NOMO-1 (cell line): ENCODE measurements at regions not wholly inside any gene's neighbourhood (a gene's known extent, or its start where the extent isn't known, plus 50 kb on each side); places are given as distances from the start of the nearest gene placed in this dataset.
"Not testable (repeated sequence)": the region's sequence is repeated elsewhere in the genome, so short reads cannot be mapped to it uniquely, and the experiment has no call there.

Source experiments
- DNase-seq, 2 experiments: peaks; one replicate each; lab custom pipeline; 2025; ENCODE audit not compliant: unreplicated experiment in 2 of 2; lab: John Stamatoyannopoulos, UW

- DNase-seq: no peak
These were observed 80.3 kb upstream of the RFLNA start for GRCh38 chr12:124214574-124214973.

GRCh38 chr12:124216966-124217365, 77.9 kb upstream of the RFLNA start:
- no peak for DNase-seq

GRCh38 chr12:124217508-124218242, 77.2 kb upstream of the RFLNA start:
- DNase-seq: peak; percentile 46 to 82

GRCh38 chr12:124218243-124218560, 76.7 kb upstream of the RFLNA start:
- DNase-seq: peak; percentile 3 to 36

- DNase-seq: not testable (repeated sequence)
These were observed 76.2 kb upstream of the RFLNA start for GRCh38 chr12:124218650-124219049.

- DNase-seq: no peak
These were observed 72.3 kb upstream of the RFLNA start for GRCh38 chr12:124222368-124223245.

GRCh38 chr12:124223733-124224138, 71.2 kb upstream of the RFLNA start:
- DNase-seq: not testable (repeated sequence)

GRCh38 chr12:124224535-124225110, 70.3 kb upstream of the RFLNA start:
- DNase-seq: no peak

- DNase-seq: no peak
These were observed 69.2 kb upstream of the RFLNA start for GRCh38 chr12:124225730-124226129.

GRCh38 chr12:124227951-124228711, 66.8 kb upstream of the RFLNA start:
- DNase-seq: no peak

- DNase-seq: no peak
These were observed 65.4 kb upstream of the RFLNA start for GRCh38 chr12:124229520-124229919.

- no peak for DNase-seq
These were observed 64.7 kb upstream of the RFLNA start for GRCh38 chr12:124230117-124230757.

GRCh38 chr12:124230789-124231188, 64.1 kb upstream of the RFLNA start:
- no peak for DNase-seq

- DNase-seq: no peak
These were observed 62.8 kb upstream of the RFLNA start for GRCh38 chr12:124231980-124232653.

- no peak for DNase-seq
These were observed 62.3 kb upstream of the RFLNA start for GRCh38 chr12:124232654-124232987.

- DNase-seq: no peak
These were observed 61.7 kb upstream of the RFLNA start for GRCh38 chr12:124233041-124233796.

- peak; percentile 25 to 69 for DNase-seq
These were observed 60.9 kb upstream of the RFLNA start for GRCh38 chr12:124233846-124234640.

- DNase-seq: peak in 1 of 2 experiments; percentile 3
These were observed 58.3 kb upstream of the RFLNA start for GRCh38 chr12:124236625-124237031.

- no peak for DNase-seq
These were observed 56.0 kb upstream of the RFLNA start for GRCh38 chr12:124238886-124239285.
